Vagina (tissue), 2 donors: ENCODE measurements at regions not wholly inside any gene's neighbourhood (a gene's known extent, or its start where the extent isn't known, plus 50 kb on each side); places are given as distances from the start of the nearest gene placed in this dataset.

ENCODE experiments used
- DNase-seq, 2 donors: peaks; one replicate each; pipeline ENCODE4 v3.0.0-alpha.2; 2017; ENCODE audit errors: extremely low spot score in 2 of 2
- H3K27ac ChIP-seq: fragments of 200-600 bp; sonication (generic); one replicate; pipeline ENCODE4 v1.5.1; 2019
- H3K27me3 ChIP-seq: fragments of 200-600 bp; sonication (generic); one replicate; pipeline ENCODE4 v1.5.1; 2019
- H3K36me3 ChIP-seq, 2 donors: fragments of 200-600 bp; sonication (generic); one replicate each; pipeline ENCODE4 v1.5.1; 2017 to 2019
- H3K4me1 ChIP-seq: fragments of 200-600 bp; sonication (generic); one replicate; pipeline ENCODE4 v1.5.1; 2019
- H3K4me3 ChIP-seq, 2 donors: fragments of 200-600 bp; sonication (generic); 1 replicate in 1 of 2; 2 replicates in 1 of 2; pipeline ENCODE4 v1.5.1; 2016 to 2019
- H3K9me3 ChIP-seq: fragments of 200-600 bp; sonication (generic); one replicate; pipeline ENCODE4 v1.5.1; 2019
- CTCF ChIP-seq, 3 experiments: fragments of 450-650 bp in 2 of 3; fragments of 200-600 bp in 1 of 3; sonication (generic) in 1 of 3; IDR thresholded peaks; one replicate each; pipeline ENCODE4 v1.5.1; 2017 to 2019; ENCODE audit warnings: antibody characterized with exemption in 3 of 3, mild to moderate bottlenecking in 2 of 3, moderate library complexity in 2 of 3
- POLR2A ChIP-seq, 2 donors: fragments of 450-650 bp; IDR thresholded peaks; one replicate each; pipeline ENCODE4 v1.6.1; 2017; ENCODE audit warnings: antibody characterized with exemption in 2 of 2, mild to moderate bottlenecking in 2 of 2, moderate library complexity in 2 of 2
- POLR2AphosphoS5 ChIP-seq, 2 donors: sonication (generic); formaldehyde crosslinking; IDR thresholded peaks; one replicate each; pipeline ENCODE4 v1.9.0; 2017; ENCODE audit warnings: antibody characterized with exemption in 2 of 2, mild to moderate bottlenecking in 2 of 2, low read depth in 1 of 2; ENCODE audit not compliant: insufficient read depth in 1 of 2
- intact Hi-C: fragments of 100-400 bp; cut with DNase I; formaldehyde crosslinking; loops from one replicate; pipeline ENCODE4 v1.15.1; 2023

GRCh38 chrX:94576367-94577004 lies 902.5 kb downstream of the FAM133A start:
- no peaks in the 10 kb centered on the region for H3K9me3 ChIP-seq
- no peaks in the 10 kb centered on the region for H3K4me1 ChIP-seq
- no peak overlapping the region for H3K4me3 ChIP-seq
- no peak for TF ChIP-seq POLR2A (IDR thresholded peaks at IDR 0.05)
- no peak for TF ChIP-seq POLR2AphosphoS5 (IDR thresholded peaks at IDR 0.05; ENCODE audit: insufficient read depth in 1 of 2, low read depth in 1 of 2)
- TF ChIP-seq CTCF (IDR thresholded peaks at IDR 0.05) = no peak
- intact Hi-C loops = no loop called here
- H3K27me3 ChIP-seq = no peaks in the 10 kb centered on the region
- DNase-seq = no peak
- no peaks in the 10 kb centered on the region for H3K36me3 ChIP-seq
- H3K27ac ChIP-seq = no peak overlapping the region

GRCh38 chrX:94600077-94600476 lies 926.1 kb downstream of the FAM133A start:
- Histone ChIP-seq H3K9me3 (no peaks in the 10 kb centered on the region), H3K27me3 (no peaks in the 10 kb centered on the region), H3K4me1 (no peaks in the 10 kb centered on the region), H3K36me3 (no peaks in the 10 kb centered on the region), H3K4me3 (no peak overlapping the region), H3K27ac (no peak overlapping the region)
- intact Hi-C loops = no loop called here
- DNase-seq = no peak
- no peak for TF ChIP-seq CTCF (IDR thresholded peaks at IDR 0.05)
- no peak for TF ChIP-seq POLR2A (IDR thresholded peaks at IDR 0.05)
- TF ChIP-seq POLR2AphosphoS5 (IDR thresholded peaks at IDR 0.05; ENCODE audit: insufficient read depth in 1 of 2, low read depth in 1 of 2) = no peak

GRCh38 chrX:94612140-94612539 lies 938.1 kb downstream of the FAM133A start:
- H3K27ac ChIP-seq = no peak overlapping the region
- intact Hi-C loops = no loop called here
- DNase-seq = no peak
- no peaks in the 10 kb centered on the region for H3K36me3 ChIP-seq
- H3K27me3 ChIP-seq = no peaks in the 10 kb centered on the region
- H3K4me3 ChIP-seq = no peak overlapping the region
- TF ChIP-seq POLR2AphosphoS5 (IDR thresholded peaks at IDR 0.05; ENCODE audit: insufficient read depth in 1 of 2, low read depth in 1 of 2) (no peak), CTCF (IDR thresholded peaks at IDR 0.05) (no peak), POLR2A (IDR thresholded peaks at IDR 0.05) (no peak)
- H3K9me3 ChIP-seq = peaks cover 3% of the 10 kb centered on the region
- H3K4me1 ChIP-seq = no peaks in the 10 kb centered on the region

GRCh38 chrX:94633237-94633636 lies 959.2 kb downstream of the FAM133A start:
- Histone ChIP-seq H3K9me3 (no peaks in the 10 kb centered on the region), H3K4me1 (no peaks in the 10 kb centered on the region), H3K27ac (no peak overlapping the region), H3K27me3 (no peaks in the 10 kb centered on the region), H3K36me3 (no peaks in the 10 kb centered on the region), H3K4me3 (no peak overlapping the region)
- intact Hi-C loops = no loop called here
- DNase-seq = no peak
- TF ChIP-seq POLR2AphosphoS5 (IDR thresholded peaks at IDR 0.05; ENCODE audit: insufficient read depth in 1 of 2, low read depth in 1 of 2) = no peak
- no peak for TF ChIP-seq POLR2A (IDR thresholded peaks at IDR 0.05)
- TF ChIP-seq CTCF (IDR thresholded peaks at IDR 0.05) = no peak

- no peaks in the 10 kb centered on the region for H3K4me1 ChIP-seq
- no peak overlapping the region for H3K27ac ChIP-seq
- DNase-seq = no peak
- no peaks in the 10 kb centered on the region for H3K27me3 ChIP-seq
- TF ChIP-seq CTCF (IDR thresholded peaks at IDR 0.05) (no peak), POLR2A (IDR thresholded peaks at IDR 0.05) (no peak), POLR2AphosphoS5 (IDR thresholded peaks at IDR 0.05; ENCODE audit: insufficient read depth in 1 of 2, low read depth in 1 of 2) (no peak)
- H3K4me3 ChIP-seq = no peak overlapping the region
- no peaks in the 10 kb centered on the region for H3K36me3 ChIP-seq
- intact Hi-C loops = no loop called here
- H3K9me3 ChIP-seq = no peaks in the 10 kb centered on the region
Observed at GRCh38 chrX:94635003-94635402, 961.0 kb downstream of the FAM133A start.
